NB4 (cell line): ENCODE measurements at regions not wholly inside any gene's neighbourhood (a gene's known extent, or its start where the extent isn't known, plus 50 kb on each side); places are given as distances from the start of the nearest gene placed in this dataset.

ENCODE experiments used
- MYC ChIP-seq: IDR thresholded peaks from 2 replicates; pipeline ENCODE4 v1.6.1; 2011; ENCODE audit warnings: low read depth, low read length
- POLR2A ChIP-seq: IDR thresholded peaks from 2 replicates; pipeline ENCODE4 v1.6.1; 2011; ENCODE audit warnings: mild to moderate bottlenecking; ENCODE audit not compliant: insufficient read length; ENCODE audit errors: extremely low read depth
- TF ChIP-seq, protein P1 (sequence below): IDR thresholded peaks from one replicate; pipeline ENCODE4 v1.5.1; 2012; ENCODE audit warnings: low read depth, low read length
- TF ChIP-seq, protein P2 (sequence below): IDR thresholded peaks from 2 replicates; pipeline ENCODE4 v1.6.1; 2011; ENCODE audit warnings: low read depth, low read length

DNA sequence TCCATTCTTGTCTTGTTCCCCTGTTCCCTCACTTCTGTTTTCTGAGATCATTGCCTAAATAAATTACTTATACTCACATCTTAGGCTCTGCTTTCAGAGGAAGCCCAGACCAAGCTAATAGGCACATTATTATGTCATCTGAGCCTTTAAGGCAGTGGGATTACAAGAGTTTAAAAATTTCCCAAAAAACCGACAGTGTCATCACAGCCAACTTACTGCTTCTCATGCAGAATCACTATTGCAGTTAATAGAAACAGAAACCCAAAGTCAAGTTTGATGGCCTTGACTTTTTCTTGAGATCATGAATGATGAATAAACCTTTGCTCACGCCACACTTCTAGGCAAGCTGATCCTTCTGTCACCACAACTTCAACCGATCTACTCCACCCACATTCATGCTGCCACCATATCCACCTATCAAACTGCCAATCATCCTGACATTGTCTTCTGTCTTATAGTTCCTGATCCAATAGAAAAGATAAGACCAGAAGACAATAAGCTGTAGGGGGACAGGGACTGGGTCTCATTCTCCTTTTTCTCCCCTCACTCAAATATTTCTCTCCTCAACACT, 142.7 kb upstream of the CREB1 start:
- TF ChIP-seq, protein P1, sequence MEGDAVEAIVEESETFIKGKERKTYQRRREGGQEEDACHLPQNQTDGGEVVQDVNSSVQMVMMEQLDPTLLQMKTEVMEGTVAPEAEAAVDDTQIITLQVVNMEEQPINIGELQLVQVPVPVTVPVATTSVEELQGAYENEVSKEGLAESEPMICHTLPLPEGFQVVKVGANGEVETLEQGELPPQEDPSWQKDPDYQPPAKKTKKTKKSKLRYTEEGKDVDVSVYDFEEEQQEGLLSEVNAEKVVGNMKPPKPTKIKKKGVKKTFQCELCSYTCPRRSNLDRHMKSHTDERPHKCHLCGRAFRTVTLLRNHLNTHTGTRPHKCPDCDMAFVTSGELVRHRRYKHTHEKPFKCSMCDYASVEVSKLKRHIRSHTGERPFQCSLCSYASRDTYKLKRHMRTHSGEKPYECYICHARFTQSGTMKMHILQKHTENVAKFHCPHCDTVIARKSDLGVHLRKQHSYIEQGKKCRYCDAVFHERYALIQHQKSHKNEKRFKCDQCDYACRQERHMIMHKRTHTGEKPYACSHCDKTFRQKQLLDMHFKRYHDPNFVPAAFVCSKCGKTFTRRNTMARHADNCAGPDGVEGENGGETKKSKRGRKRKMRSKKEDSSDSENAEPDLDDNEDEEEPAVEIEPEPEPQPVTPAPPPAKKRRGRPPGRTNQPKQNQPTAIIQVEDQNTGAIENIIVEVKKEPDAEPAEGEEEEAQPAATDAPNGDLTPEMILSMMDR: no peak
- TF ChIP-seq POLR2A: no peak
- no peak for TF ChIP-seq MYC
- TF ChIP-seq, protein P2, sequence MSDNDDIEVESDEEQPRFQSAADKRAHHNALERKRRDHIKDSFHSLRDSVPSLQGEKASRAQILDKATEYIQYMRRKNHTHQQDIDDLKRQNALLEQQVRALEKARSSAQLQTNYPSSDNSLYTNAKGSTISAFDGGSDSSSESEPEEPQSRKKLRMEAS: no peak
